Epidermal melanocyte (primary cell): ENCODE measurements at regions not wholly inside any gene's neighbourhood (a gene's known extent, or its start where the extent isn't known, plus 50 kb on each side); places are given as distances from the start of the nearest gene placed in this dataset.

Experiments used
- DNase-seq: peaks from one replicate; pipeline ENCODE4 v3.0.0; 2011; ENCODE audit warnings: low spot score; ENCODE audit not compliant: insufficient read length

DNA sequence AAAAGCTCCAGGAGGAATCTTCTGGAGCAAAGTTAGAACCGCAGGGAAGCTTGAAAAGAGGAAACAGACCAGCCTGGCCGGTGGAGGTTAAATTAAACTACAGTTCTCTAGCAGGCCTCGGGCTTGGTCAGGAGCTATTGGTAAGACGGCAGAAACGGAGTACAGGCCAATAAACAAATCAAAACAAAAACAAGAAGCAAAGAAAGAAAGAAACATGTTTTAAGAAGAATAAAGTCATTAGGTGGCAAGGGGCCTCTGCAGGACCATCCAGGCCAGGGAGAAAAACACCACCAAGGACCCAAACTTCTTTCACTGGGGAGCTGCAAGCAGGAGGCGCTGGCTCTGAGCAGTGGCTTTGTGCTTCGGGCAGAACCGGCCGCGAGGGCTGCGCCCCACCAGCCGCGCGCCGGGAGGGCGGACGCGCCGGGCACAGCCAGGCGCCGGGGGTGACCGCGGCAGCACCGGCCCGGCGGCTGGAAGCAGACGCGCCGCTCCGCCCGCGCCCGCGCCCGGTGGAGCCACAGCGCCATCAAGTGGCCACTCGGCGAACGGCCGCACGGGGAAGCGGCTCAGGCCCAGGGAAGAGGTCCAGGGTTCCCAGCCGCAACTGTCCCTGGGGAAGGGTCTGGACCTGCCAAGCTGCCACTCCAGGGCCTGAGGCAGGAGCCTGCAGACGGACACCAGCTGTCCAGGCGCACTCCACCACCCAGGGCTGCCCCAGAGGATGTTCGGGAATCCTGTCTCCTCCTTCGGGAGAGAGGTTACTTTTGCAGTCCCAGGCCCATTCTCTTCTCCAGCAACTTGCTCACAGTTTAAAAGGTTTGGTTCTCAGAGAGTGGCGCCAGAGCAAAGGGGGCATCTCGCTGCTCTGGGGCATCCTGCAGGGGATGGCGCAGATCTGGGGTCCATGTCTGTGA, 419.4 kb downstream of the SOX9 start:
- DNase-seq, result peak; percentile 66

DNA sequence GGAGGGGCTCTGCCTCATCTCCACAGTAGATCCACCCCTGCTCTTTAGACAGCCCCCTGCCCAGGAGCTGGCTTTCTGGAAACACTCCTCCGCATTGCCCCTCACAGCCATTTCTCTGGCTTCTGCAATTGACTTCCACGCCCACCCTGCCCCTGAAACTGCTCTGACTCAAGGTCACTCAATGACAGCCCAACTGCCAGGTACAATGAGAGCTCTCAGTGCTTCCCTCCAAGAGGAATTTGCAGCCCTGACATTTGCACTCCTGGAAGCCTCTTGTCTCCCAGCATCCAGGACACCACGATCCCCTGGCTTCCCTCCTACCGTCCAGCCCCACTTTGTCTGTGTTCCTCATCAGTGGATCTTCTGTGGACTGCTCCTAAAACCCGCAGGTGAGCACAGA, 421.5 kb downstream of the SOX9 start:
- no peak for DNase-seq

DNA sequence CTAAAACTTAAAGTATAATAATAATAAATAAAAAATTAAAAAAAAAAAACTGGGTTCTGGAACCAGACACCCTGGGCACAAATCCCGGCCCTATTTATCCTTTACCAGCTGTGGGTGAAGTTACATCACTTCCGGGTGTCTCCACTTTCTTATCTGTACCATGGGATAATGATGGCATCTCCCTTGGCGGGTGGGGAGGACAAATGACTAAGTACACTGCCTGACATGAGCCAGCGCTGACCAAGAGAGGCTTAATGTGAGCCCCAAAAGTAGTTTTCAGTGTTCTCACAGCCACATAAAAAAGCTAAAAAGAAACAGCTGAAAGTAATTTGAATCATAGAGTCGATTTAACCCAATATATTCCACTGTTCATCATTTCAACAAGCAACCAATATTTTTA, 424.9 kb downstream of the SOX9 start:
- no peak for DNase-seq

DNA sequence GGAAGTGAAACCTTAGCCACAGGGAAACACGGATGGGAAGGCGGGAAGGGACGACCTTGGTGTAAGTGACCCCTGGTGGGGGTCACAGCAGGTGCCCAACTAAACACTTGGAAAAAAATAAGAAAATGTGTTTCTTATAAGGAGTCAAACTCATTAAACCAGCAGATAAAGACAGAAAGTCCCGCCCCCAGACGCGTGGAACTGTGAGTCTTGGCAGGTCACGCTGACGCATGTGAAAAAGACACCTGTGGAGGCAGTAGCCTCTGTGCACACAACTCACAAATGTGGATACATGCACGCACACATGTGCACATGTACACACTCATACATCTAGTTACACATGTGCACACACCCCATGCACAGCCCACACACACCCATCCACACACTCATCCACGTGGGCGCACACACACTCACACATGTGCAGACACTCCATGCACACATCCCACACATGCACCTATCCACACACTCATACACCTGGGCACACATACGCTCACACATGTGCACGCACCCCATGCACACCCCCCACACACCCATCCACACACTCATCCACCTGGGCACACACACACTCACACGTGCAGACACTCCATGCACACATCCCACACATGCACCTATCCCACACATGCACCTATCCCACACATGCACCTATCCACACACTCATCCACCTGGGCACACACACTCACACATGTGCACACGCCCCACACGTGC, 432.4 kb downstream of the SOX9 start:
- no peak for DNase-seq

DNA sequence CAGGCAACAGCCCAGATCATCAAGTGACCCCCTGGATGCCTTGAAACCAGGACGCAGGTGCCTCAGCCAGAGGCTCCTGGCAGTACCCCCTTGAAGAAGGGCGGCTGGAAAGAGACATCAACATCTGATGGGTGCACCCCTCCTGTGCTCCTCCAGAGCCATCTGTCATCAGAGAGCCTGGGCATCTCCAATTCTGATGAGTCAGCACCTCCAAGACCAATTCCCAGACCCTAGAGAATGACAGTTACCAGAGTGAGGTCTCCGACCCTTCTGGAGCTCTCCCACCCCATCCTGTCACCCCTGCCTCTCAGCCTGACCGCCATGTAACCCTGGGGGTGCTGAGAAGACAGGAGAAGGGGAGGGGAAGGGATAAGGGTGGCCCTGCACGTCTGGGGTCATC, 433.7 kb downstream of the SOX9 start:
- no peak for DNase-seq

DNA sequence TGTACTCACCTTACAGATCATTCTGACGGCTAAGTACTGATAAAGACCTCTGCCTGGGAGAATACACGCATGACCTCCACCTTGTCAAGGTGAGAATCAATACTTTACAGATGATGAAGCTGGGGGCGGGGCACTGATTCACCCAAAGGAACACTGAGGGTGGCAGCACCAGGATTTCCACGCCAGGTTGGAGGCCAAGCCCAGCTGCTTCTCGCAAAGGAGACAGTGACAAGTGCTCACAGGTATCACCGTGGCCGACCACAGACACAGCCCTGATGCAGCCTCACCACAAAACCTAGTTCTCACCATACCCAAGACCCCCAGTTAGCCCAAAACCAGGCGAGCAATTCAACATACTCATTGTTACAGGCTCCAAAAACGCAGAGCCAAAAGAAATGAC, 434.2 kb downstream of the SOX9 start:
- no peak for DNase-seq

DNA sequence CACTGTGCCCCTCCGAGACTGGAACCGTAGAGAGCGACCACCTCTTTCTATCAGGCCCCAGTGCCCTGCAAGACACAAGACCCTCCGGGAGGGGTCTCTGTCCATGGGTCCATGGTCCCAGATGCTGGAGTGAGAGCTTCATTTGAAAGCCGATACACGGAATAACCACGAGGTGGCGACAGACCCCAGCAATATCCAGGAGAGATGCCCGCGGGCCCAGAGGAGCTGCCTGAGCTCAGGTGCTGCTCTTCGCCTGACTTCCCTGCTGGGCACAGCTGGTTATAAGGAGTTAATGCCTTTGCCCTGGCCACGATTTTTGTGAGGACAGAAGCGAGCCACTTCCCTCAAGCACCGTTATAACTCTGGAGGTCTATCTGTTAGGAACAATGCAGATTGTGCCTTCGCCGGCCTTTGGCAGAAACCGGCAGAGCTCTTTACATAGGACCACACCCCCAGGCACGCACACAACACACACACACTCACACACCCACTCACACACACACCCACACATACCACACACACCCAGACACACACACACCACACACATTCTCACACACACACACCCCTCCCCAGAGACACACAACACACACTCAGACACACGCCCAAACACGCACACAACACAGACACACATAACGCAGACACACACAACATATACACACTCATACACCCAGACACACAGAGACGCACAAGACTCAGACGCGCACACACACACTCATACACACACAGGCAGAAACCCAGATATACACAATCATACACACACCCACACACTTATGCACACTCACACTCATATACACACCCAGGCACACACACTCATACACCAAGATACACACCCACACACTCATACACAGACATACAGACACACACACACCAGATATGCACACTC, 436.4 kb downstream of the SOX9 start:
- peak; percentile 54 for DNase-seq

DNA sequence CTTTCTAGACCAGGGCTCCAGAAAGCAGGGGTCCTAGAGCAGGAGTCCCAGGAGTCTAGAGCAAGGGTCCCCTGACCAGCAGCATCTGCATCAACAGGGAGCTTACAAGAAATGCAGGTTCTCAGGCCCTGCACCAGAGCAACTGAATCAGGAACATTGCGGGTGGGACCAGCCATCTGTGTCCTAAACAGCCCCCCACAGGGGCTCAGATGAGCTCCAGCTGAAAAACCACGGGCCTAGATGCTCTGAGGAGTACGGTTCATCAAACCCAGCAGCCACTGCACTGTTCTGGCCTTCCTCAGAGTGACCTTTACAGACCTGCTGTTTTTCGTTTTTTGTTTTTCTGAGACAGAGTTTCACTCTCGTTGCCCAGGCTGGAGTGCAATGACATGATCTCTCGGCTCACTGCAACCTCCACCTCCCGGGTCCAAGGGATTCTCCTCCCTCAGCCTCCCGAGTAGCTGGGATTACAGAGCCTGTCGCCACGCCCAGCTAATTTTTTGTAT, 438.2 kb downstream of the SOX9 start:
- no peak for DNase-seq

DNA sequence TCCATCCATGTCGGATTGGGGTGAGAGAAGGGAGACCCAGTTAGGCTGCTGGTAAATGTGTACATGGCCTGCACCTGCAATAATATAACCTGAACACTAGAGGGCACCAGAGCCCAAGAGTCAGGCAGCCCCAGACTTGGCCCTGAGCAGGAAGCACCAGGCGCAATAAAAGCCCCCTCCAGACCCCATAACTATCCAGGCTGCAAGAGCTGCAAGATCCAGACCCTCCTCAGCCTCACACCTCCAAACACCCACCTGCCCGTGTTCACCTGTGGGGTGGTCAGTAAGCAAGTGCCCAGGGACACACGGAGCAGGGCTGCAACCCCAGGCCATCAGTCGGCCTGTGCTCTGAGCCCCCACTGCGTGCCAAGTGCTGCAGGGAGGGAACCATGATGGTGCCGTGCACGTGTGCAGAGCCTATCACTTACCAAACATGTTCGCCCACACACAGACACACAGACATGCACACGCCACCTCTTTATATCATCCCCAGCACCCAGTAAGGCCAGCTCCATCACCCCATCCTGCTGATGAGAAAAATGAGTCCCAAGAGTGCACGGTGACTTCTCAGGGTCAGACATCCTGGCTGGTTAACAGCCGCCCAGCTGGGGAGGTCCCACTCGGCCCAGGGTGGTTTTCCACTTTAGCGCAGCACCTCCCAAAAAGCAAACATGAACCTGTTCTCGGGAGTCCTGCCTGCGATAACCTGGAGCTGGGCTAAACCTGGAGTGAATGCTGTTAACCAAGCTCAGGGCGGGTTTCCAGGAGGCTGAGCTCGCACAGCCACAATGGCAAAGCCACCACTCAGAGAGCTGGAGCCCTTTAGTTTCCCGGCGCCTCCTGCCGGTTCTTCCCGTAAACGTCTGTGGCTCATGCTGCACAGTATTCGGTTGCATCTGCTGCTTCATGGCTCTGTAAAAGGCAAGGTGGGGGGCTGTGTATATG, 439.8 kb downstream of the SOX9 start:
- DNase-seq, result peak; percentile 64

DNA sequence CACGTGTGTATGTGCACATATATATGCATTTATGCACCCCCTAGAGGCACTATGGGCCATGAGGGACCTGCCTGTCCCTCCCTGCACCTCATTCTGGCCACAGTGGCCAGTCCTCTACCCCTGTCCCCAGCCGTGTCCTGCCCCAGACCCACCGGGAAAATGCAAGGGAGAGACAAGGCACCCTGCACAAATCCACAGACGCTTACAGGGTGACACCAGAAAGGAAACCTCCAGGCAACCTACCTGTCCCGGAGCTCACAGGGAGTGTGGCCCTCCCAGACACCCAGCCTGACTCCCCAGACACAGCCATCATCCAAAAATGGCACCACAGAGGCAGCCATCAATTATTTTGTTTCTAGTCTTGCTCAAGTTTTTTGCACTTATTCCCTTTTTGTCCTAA, 440.4 kb downstream of the SOX9 start:
- no peak for DNase-seq

DNA sequence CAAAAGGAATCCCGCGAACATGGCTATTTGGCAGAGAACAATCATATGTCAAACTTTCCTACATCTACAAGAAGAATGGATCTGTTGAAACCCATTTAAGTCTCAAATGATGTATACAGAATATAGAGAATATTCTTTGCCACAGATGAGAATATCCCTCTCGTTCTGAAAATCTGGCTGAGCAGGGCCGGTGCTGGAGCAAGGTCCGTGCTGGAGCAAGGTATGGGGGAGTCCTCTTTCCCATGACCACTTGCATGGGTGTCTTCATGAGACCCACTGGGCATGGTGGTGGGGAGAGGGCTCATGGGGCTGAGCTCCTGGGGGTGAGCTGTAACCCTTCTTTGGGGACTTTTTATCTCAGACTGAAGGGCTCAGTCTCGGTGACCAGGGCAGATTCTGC, 440.9 kb downstream of the SOX9 start:
- DNase-seq, result no peak

DNA sequence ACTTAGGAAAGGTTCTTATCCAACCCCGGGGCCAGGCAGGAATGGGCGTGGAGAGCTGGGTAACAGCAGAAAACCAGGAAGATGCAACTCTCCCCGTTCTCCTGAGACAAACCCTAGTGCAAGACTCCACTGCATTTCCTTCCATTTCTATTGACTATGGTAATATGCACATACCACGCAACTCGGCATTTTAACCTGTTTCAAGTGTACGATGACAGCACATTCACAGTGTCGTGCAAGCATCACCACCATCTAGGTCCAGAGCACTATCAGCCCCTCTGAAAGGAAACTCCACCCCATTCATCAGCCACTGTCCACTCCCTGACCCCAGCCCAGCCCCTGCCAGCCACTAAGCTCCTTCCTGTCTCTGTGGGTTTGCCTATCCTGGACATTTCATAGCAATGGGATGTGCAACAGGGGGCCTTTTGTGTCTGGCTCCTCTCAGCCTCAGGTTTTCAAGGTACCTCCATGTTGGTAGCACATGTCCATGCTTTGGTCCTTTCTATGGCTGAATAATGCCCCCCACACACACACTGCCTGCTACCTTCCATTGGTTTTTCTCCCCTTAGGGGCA, 441.9 kb downstream of the SOX9 start:
- DNase-seq, result no peak

DNA sequence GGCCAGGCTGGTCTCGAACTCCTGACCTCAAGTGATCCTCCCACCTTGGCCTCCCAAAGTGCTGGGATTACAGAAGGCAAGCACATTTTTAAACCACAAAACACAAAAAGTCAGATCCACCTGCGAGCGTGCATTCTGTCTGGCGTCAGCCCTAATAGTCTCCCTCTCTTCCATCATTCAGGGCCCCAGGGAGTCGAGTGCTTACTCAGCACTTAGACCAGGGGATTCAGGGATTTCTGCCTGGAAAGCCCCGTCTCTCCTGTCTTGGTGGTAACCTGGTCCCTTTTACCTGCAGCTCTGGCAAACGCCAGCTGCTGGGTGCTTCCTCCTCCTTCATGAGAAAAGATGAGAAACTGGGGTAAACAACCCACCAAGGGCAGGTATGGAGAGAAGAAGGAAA, 443.1 kb downstream of the SOX9 start:
- no peak for DNase-seq

DNA sequence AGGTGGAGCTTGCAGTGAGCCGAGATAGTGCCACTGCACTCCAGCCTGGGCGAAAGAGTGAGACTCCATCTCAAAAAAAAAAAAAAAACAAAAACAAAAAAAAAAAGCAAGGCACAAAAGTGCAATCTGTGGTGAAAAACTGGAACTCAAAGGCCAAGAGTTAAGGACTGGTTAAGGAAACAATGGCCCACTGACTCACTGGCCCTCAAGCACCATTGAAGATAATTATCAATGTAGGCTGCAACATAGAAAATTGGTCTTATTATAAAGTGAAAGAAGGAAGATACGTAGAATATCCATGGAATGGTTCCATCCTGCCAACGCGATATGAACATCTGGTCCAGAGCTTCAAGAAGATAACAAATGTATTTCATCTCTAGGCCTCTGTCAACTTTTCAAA, 444.2 kb downstream of the SOX9 start:
- DNase-seq, result no peak

DNA sequence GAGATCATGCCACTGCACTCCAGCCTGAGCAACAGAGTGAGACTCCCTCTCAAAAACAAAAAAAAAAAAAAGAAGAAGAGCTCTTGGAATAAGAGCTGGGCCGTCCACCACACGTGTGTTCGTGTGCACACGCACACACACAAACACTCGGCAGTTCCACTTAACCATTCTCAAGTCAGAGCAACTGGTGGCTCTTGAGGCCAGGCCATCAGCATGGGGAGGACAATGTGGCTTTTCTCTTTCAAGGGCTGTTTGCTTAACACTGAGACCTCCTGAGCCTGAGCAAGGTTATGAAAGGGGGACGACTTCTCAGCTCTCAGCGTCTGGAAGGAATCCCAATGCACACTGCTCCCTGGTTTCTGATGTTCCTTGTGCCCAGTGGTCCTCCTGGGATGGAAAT, 444.9 kb downstream of the SOX9 start:
- no peak for DNase-seq

DNA sequence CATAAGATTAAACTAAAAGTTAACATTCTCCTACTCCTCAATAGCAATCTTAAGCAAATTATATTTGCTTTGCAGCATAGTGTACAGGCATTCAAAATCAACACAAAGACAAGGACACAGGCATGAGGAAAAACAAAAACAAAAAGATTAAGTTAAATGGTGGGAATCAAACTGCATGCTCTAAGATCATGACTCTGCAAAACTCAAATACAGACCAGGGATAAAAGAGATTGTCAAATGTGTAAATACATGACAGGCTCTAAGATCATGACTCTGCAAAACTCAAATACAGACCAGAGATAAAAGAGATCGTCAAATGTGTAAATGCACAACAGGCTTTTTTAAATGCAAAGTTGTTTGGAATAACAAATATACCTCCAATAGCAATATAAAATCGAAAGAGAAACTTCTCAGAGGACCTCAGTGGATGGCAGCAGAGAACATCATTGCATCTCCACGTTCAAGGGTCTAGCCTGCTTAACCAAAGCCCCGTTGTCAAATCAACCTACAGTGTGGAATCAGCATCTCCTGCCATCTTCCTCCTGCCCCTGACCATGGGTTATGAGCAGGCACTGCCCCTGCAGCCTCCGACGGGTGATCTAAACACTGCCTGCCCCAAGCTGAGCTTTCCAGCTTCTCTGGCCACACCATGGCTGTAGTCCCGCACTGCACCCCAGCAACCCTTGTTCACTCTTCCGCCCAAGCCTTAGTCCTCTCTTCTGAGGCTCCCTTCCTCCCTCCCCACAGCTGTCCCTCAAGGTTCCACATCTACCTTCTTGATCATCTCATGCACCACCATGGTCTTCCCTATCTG, 446.1 kb downstream of the SOX9 start:
- DNase-seq, result no peak

DNA sequence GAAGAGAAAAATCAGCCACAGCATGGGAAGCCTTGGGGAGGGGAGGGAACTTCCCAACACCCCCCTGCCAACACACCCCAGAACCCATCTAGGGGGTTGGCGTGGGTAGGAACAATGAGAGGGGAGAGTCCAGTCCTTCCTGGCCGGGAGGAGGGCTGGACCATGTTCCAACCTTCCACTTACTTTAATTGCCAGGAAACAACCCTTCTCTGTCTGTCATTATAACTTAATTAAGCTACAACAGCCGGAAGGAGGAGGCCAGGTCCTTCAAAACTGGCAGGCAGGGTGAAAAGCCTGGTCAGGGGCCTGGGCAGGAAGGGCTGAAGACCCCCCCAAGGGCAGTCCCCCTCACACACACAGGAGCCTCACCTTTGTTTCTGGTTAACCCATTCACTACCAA, 447.0 kb downstream of the SOX9 start:
- no peak for DNase-seq

DNA sequence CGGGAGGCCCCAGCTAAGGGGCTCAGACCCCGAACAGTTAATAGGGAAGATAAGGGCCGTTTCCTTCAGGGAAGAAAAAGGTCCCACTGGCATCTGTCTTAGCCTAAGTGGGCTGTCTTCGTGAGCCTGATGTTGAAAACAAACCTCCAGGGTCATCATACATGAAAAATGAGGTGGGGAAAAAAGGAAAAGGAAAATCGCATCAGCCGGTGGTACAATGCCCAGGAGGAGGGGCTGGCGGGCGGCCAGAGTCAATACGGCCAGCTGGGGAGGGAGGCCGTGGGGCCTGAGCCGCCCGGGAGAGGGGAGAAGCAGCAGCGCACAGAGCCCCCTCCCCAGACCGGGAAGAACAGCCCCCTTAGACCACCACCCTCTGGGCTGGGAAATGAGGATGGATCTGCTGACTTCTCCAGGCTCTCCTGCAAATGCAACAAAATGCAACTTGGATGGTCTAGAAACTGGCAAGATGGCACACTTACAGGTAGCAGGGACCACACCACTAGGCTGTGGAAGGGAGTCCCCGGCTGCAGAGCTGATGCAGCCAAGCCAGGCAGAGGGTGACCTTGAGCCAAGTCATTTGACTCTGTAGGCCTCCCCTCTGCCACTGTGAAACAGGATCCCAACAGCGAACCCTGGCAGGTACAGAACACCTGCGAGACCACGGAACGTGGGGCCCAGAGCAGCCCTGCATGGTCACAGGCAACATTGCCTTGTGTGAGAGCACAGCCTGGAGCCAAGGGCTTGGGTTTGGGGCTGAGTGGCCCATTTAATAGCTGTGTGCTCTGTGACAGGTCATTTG, 448.5 kb downstream of the SOX9 start:
- no peak for DNase-seq
